ENCODE measurements at regions not wholly inside any gene's neighbourhood (a gene's known extent, or its start where the extent isn't known, plus 50 kb on each side); places are given as distances from the start of the nearest gene placed in this dataset.

DNA sequence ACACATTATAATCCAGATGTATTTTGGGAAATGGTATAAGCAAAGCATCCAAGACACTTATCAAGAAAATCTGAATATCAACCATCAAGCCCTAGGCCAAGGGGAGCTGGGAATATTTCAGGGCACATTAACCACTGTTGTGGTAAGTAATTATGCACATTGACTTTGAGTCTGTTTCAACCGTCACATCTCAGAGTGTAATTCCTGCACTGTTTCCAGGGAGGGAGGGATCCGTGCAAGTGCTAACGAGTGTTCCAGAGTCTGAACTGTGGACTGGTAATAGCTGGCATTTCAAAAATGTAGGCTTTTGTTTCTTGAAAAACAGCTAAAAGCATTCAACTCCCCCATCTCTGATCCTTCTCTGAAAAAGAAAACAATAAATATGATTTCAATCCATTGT is 681.6 kb downstream of the BCL11A start:
- no peaks in the 10 kb centered on the region for H3K9me3 ChIP-seq
- H3K27ac ChIP-seq = no peak overlapping the region
- no peak for DNase-seq (ENCODE audit: low spot score)
- no peaks in the 10 kb centered on the region for H3K27me3 ChIP-seq (replicated peaks; ENCODE audit: insufficient read depth)
- no peaks in the 10 kb centered on the region for H3K36me3 ChIP-seq
- no peaks in the 10 kb centered on the region for H3K4me1 ChIP-seq (ENCODE audit: control insufficient read depth in 1 of 2, low read depth in 2 of 2)
- ATAC-seq (ENCODE audit: insufficient number of reproducible peaks, low FRiP score, low read depth) = no peak
- TF ChIP-seq, protein P1, sequence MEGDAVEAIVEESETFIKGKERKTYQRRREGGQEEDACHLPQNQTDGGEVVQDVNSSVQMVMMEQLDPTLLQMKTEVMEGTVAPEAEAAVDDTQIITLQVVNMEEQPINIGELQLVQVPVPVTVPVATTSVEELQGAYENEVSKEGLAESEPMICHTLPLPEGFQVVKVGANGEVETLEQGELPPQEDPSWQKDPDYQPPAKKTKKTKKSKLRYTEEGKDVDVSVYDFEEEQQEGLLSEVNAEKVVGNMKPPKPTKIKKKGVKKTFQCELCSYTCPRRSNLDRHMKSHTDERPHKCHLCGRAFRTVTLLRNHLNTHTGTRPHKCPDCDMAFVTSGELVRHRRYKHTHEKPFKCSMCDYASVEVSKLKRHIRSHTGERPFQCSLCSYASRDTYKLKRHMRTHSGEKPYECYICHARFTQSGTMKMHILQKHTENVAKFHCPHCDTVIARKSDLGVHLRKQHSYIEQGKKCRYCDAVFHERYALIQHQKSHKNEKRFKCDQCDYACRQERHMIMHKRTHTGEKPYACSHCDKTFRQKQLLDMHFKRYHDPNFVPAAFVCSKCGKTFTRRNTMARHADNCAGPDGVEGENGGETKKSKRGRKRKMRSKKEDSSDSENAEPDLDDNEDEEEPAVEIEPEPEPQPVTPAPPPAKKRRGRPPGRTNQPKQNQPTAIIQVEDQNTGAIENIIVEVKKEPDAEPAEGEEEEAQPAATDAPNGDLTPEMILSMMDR (IDR thresholded peaks at IDR 0.05) = no peak
- H3K4me3 ChIP-seq = no peak overlapping the region

DNA sequence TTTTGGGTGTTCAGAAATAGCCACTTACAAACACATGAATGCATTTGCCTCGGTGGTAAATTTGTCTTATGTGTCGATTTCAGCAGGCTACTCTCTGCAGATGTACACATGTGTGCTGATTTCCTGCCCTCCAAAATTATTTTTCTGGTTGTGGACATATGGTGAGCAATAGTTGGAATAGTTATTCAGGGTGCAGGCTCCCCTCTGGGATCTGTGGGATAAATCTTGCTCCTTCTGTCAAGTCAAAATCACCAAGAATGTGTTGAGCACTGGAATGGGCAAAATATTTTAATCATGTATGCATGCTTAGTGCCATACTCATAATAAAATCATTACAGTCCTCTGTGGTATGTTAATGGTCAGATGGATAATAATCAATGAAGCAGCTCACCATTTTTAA is 684.5 kb downstream of the BCL11A start:
- no peak overlapping the region for H3K27ac ChIP-seq
- no peaks in the 10 kb centered on the region for H3K36me3 ChIP-seq
- TF ChIP-seq, protein P1 (IDR thresholded peaks at IDR 0.05) = no peak
- no peaks in the 10 kb centered on the region for H3K27me3 ChIP-seq (replicated peaks; ENCODE audit: insufficient read depth)
- no peak overlapping the region for H3K4me3 ChIP-seq
- H3K9me3 ChIP-seq = no peaks in the 10 kb centered on the region
- DNase-seq (ENCODE audit: low spot score) = no peak
- no peaks in the 10 kb centered on the region for H3K4me1 ChIP-seq (ENCODE audit: control insufficient read depth in 1 of 2, low read depth in 2 of 2)
- no peak for ATAC-seq (ENCODE audit: insufficient number of reproducible peaks, low FRiP score, low read depth)

DNA sequence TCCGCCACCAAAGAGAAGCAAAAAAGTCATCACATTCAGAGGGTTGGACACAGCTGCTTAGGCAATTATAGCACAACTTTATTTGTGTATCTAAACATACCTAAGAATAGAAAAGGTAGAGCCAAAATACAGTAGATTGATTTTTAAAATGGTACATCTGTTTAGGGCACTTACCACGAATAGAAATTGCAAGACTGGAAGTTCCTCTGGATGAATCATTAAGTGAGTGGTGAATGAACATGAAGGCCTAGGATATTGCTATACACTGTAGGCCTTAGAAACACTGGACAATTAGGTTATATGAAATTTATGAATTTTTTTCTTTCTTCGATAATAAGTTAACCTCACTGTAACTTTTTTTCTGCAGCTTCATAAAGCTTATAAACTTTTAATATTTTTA is 687.0 kb downstream of the BCL11A start:
- DNase-seq (ENCODE audit: low spot score) (no peak), ATAC-seq (ENCODE audit: insufficient number of reproducible peaks, low FRiP score, low read depth) (no peak)
- no peaks in the 10 kb centered on the region for H3K27me3 ChIP-seq (replicated peaks; ENCODE audit: insufficient read depth)
- no peaks in the 10 kb centered on the region for H3K4me1 ChIP-seq (ENCODE audit: control insufficient read depth in 1 of 2, low read depth in 2 of 2)
- H3K4me3 ChIP-seq = no peak overlapping the region
- H3K9me3 ChIP-seq = no peaks in the 10 kb centered on the region
- TF ChIP-seq, protein P1 (IDR thresholded peaks at IDR 0.05) = no peak
- no peak overlapping the region for H3K27ac ChIP-seq
- no peaks in the 10 kb centered on the region for H3K36me3 ChIP-seq

DNA sequence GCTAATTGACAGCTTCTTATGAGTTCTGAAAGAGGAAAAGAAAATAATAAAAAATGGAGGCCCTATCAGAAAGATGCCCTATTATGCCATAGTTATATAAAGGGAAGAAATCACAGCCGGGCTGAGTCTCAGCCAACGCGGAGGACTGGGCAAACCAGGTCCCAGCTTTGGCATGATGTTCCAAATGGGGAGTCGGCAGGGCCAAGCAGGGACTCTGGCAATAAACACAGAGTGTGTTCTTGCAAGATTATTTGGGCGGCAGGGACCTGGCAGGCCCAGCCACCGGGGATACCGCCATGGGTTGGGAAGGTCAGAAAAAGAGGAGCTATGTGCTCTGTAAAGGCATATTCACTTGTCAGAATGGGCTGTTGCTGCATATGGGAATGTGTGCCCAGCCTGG is 694.9 kb downstream of the BCL11A start:
- ATAC-seq (ENCODE audit: insufficient number of reproducible peaks, low FRiP score, low read depth) = no peak
- H3K4me1 ChIP-seq (ENCODE audit: control insufficient read depth in 1 of 2, low read depth in 2 of 2) = no peaks in the 10 kb centered on the region
- H3K36me3 ChIP-seq = no peaks in the 10 kb centered on the region
- no peak overlapping the region for H3K27ac ChIP-seq
- no peak for DNase-seq (ENCODE audit: low spot score)
- H3K9me3 ChIP-seq = no peaks in the 10 kb centered on the region
- no peak overlapping the region for H3K4me3 ChIP-seq
- no peaks in the 10 kb centered on the region for H3K27me3 ChIP-seq (replicated peaks; ENCODE audit: insufficient read depth)
- TF ChIP-seq, protein P1 (IDR thresholded peaks at IDR 0.05) = no peak

DNA sequence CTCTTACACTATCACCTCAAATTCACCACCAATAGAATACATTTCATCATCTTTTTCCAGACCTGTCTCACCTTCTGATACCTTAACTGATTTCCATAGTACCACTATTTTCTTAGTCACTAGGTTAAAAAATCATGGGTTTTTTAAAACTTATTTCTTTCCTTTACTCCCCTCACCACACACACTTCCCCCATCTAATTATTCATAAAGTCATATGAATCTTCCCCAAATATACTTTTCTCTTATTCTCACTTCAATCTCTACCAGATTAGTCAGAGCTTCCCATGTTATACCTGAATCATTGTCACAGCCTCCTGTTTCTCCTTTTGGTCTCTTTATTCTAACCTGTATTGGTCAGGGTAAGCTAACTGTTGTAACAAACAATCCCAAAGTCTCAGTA is 696.3 kb downstream of the BCL11A start:
- no peaks in the 10 kb centered on the region for H3K36me3 ChIP-seq
- H3K9me3 ChIP-seq = no peaks in the 10 kb centered on the region
- TF ChIP-seq, protein P1 (IDR thresholded peaks at IDR 0.05) = no peak
- no peaks in the 10 kb centered on the region for H3K4me1 ChIP-seq (ENCODE audit: control insufficient read depth in 1 of 2, low read depth in 2 of 2)
- DNase-seq (ENCODE audit: low spot score) (no peak), ATAC-seq (ENCODE audit: insufficient number of reproducible peaks, low FRiP score, low read depth) (no peak)
- H3K4me3 ChIP-seq = no peak overlapping the region
- H3K27ac ChIP-seq = no peak overlapping the region
- H3K27me3 ChIP-seq (replicated peaks; ENCODE audit: insufficient read depth) = no peaks in the 10 kb centered on the region
